ENCODE measurements at regions not wholly inside any gene's neighbourhood (a gene's known extent, or its start where the extent isn't known, plus 50 kb on each side); places are given as distances from the start of the nearest gene placed in this dataset.

DNA sequence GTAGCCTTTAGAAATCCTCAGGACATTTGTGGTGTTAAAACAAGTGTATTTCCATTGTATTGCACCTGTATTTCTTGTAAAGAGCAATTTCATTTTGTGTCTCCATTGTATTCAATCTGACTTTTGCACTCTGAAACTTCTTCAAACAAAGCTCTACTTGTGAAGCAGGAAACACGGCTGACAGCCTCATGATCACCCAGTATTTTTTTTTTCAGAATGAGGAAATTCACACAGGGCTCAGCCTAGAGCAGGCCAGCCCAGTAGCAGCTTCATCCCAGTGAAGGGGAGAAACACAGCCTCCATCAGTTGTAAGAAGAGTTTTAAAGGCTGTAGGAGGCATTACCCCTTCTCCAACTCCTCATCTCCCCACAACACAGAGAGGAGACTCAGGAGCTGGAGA, 175.9 kb upstream of the KLHL29 start:
- H3K27me3 ChIP-seq = no peaks in the 10 kb centered on the region
- no peak overlapping the region for H3K27ac ChIP-seq
- H3K4me3 ChIP-seq = no peak overlapping the region
- peaks cover 0 to 17% (median 11%) of the 10 kb centered on the region in 4 donors for H3K4me1 ChIP-seq
- intact Hi-C loops (cut with DNase I; ENCODE audit: low total_unique reads) = no loop called here
- 0 to 4% (median 0%) methylated on average over 1 of the region's 1 CpG for WGBS, 5 donors
- no peaks in the 10 kb centered on the region for H3K36me3 ChIP-seq
- DNase-seq = peak in 1 of 2 donors; percentile 33
- TF ChIP-seq POLR2AphosphoS5 (IDR thresholded peaks at IDR 0.05) (no peak), EP300 (IDR thresholded peaks at IDR 0.05) (no peak), POLR2A (IDR thresholded peaks at IDR 0.05) (no peak)
- TF ChIP-seq, protein P1, sequence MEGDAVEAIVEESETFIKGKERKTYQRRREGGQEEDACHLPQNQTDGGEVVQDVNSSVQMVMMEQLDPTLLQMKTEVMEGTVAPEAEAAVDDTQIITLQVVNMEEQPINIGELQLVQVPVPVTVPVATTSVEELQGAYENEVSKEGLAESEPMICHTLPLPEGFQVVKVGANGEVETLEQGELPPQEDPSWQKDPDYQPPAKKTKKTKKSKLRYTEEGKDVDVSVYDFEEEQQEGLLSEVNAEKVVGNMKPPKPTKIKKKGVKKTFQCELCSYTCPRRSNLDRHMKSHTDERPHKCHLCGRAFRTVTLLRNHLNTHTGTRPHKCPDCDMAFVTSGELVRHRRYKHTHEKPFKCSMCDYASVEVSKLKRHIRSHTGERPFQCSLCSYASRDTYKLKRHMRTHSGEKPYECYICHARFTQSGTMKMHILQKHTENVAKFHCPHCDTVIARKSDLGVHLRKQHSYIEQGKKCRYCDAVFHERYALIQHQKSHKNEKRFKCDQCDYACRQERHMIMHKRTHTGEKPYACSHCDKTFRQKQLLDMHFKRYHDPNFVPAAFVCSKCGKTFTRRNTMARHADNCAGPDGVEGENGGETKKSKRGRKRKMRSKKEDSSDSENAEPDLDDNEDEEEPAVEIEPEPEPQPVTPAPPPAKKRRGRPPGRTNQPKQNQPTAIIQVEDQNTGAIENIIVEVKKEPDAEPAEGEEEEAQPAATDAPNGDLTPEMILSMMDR (IDR thresholded peaks at IDR 0.05) = no peak
- H3K9me3 ChIP-seq = no peaks in the 10 kb centered on the region

DNA sequence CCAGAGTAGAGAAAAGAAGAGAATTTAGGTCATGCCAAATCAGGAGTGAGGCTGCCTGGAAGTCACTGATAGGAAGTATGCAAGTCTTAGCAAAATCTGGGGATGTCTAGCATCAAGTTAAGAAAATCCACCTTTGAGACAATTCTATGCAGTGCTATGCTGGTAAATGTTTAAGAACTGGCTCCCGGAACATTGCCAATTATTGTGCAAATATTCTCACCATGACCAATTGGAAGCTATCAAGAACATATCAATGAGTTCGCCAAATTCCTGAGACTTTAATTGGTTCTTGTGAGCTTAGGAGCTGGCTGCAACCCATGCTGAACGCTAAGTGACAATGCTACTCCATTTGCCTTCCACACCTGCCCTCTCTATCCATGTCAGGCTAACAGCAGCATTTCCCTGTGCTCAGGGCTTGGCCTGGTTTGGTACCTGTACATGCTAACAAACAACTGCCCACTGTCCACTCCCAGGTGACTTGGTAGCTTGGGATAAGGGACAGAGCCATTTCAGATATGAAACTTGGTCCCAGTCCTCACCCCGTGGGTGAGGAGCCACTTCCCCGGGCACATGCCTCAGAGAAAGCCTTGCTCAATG, 172.9 kb upstream of the KLHL29 start:
- Histone ChIP-seq H3K4me1 (peaks cover 0 to 17% (median 11%) of the 10 kb centered on the region in 4 donors), H3K36me3 (no peaks in the 10 kb centered on the region), H3K9me3 (peaks cover 0 to 9% (median 0%) of the 10 kb centered on the region in 4 donors), H3K27ac (no peak overlapping the region), H3K4me3 (no peak overlapping the region), H3K27me3 (no peaks in the 10 kb centered on the region)
- intact Hi-C loops (cut with DNase I; ENCODE audit: low total_unique reads) = no loop called here
- DNase-seq = peak; percentile 24 to 28
- TF ChIP-seq POLR2AphosphoS5 (IDR thresholded peaks at IDR 0.05) = no peak
- TF ChIP-seq, protein P1 (IDR thresholded peaks at IDR 0.05) = no peak
- TF ChIP-seq EP300 (IDR thresholded peaks at IDR 0.05) = no peak
- TF ChIP-seq POLR2A (IDR thresholded peaks at IDR 0.05) = no peak
- 36 to 59% (median 56%) methylated on average over 5 of the region's 5 CpGs for WGBS, 5 donors

- Histone ChIP-seq H3K9me3 (peaks cover 0 to 9% (median 0%) of the 10 kb centered on the region in 4 donors), H3K27ac (no peak overlapping the region), H3K36me3 (no peaks in the 10 kb centered on the region), H3K4me3 (no peak overlapping the region), H3K4me1 (peaks cover 0 to 12% (median 8%) of the 10 kb centered on the region in 4 donors), H3K27me3 (no peaks in the 10 kb centered on the region)
- DNase-seq = no peak
- 92 to 98% (median 96%) methylated on average over 7 of the region's 7 CpGs for WGBS, 5 donors
- intact Hi-C loops (cut with DNase I; ENCODE audit: low total_unique reads) = no loop called here
- TF ChIP-seq POLR2A (IDR thresholded peaks at IDR 0.05) (no peak), EP300 (IDR thresholded peaks at IDR 0.05) (no peak), POLR2AphosphoS5 (IDR thresholded peaks at IDR 0.05) (no peak)
- TF ChIP-seq, protein P1 (IDR thresholded peaks at IDR 0.05) = no peak
Measured at GRCh38 chr2:23213196-23213595, 171.8 kb upstream of the KLHL29 start.

DNA sequence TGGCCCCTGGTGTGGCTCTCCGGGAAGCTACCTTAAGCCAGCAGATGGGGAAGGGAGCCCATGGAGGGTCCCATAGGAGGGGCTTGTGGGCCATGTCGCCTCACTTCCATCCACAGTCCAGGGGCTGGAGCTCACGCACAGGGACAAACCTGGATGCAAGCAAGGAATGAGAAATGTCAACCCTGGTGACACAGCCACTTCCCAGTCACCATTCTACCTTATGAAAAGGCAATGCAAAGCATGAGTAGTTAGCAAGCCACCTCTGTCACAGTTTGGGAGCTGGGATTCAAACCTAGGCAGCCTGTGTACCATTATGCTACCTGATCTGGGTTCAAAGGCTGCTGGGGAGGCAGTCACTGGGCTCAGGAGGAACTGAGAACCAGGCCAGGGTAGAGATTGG, 170.0 kb upstream of the KLHL29 start:
- Histone ChIP-seq H3K27ac (no peak overlapping the region), H3K9me3 (peaks cover 0 to 9% (median 0%) of the 10 kb centered on the region in 4 donors), H3K27me3 (no peaks in the 10 kb centered on the region), H3K36me3 (no peaks in the 10 kb centered on the region), H3K4me3 (no peak overlapping the region), H3K4me1 (peaks cover 0 to 9% (median 6%) of the 10 kb centered on the region in 4 donors)
- 86 to 98% (median 93%) methylated on average over 3 of the region's 3 CpGs for WGBS, 5 donors
- TF ChIP-seq, protein P1 (IDR thresholded peaks at IDR 0.05) = no peak
- TF ChIP-seq EP300 (IDR thresholded peaks at IDR 0.05) (no peak), POLR2AphosphoS5 (IDR thresholded peaks at IDR 0.05) (no peak), POLR2A (IDR thresholded peaks at IDR 0.05) (no peak)
- intact Hi-C loops (cut with DNase I; ENCODE audit: low total_unique reads) = no loop called here
- DNase-seq = no peak
